Coronary artery (tissue), 2 donors: ENCODE measurements at regions not wholly inside any gene's neighbourhood (a gene's known extent, or its start where the extent isn't known, plus 50 kb on each side); places are given as distances from the start of the nearest gene placed in this dataset.

Experiments used
- DNase-seq: peaks from one replicate; pipeline ENCODE4 v3.0.0-alpha.2; 2017; ENCODE audit warnings: low spot score
- H3K27ac ChIP-seq, 2 donors: fragments of 200-600 bp; sonication (generic); one replicate each; pipeline ENCODE4 v1.5.1; 2016 to 2019
- H3K4me3 ChIP-seq: fragments of 200-600 bp; sonication (generic); 2 replicates; pipeline ENCODE4 v1.5.1; 2016; ENCODE audit warnings: mild to moderate bottlenecking, moderate library complexity
- TF ChIP-seq, protein P1 (sequence below): fragments of 200-600 bp; sonication (generic); IDR thresholded peaks from one replicate; pipeline ENCODE4 v1.5.1; 2019; ENCODE audit warnings: antibody characterized with exemption

DNA sequence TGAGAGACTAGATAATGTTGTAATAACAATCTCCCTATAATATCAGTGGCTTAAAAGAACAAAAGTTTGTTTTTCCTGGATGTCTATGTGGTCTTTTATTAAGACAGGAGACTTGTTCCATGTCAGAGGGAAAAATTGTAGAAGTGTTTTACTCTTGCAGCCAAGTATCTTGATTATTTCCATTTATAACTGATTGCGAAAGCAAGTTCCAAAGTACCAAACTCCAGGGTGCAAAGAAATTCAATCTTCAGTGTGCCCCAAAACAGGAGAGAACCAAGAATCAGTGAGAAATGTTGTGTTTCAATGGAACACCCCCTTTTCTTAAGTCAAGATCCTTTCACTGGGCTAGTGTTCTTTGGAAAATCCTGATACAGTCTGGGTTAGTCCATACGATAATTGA is 624.4 kb upstream of the BCHE start:
- no peak overlapping the region for H3K27ac ChIP-seq
- DNase-seq = no peak
- no peak overlapping the region for H3K4me3 ChIP-seq
- TF ChIP-seq, protein P1, sequence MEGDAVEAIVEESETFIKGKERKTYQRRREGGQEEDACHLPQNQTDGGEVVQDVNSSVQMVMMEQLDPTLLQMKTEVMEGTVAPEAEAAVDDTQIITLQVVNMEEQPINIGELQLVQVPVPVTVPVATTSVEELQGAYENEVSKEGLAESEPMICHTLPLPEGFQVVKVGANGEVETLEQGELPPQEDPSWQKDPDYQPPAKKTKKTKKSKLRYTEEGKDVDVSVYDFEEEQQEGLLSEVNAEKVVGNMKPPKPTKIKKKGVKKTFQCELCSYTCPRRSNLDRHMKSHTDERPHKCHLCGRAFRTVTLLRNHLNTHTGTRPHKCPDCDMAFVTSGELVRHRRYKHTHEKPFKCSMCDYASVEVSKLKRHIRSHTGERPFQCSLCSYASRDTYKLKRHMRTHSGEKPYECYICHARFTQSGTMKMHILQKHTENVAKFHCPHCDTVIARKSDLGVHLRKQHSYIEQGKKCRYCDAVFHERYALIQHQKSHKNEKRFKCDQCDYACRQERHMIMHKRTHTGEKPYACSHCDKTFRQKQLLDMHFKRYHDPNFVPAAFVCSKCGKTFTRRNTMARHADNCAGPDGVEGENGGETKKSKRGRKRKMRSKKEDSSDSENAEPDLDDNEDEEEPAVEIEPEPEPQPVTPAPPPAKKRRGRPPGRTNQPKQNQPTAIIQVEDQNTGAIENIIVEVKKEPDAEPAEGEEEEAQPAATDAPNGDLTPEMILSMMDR = no peak

- TF ChIP-seq, protein P1 = no peak
- Histone ChIP-seq H3K27ac (no peak overlapping the region), H3K4me3 (no peak overlapping the region)
- DNase-seq = no peak
These were observed 620.2 kb upstream of the BCHE start for GRCh38 chr3:166457382-166457781.

DNA sequence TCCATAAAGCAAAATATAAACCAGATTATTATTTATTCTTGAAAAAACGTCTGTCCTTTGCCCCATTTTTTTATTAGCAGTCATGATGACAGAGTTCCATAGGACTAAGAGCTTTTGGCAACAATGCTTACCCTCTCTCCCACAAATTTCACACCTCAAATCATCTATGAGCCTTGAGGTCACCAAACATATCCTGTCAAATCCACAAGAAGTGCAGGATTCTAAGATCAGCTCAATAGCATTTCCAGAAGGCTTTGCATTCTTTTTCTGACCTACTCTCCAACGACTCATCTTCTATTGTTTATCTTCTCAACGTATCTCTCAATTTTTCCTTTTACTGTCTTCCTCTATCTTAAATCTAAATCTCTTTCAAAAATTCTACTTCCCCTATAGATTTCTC is 619.1 kb upstream of the BCHE start:
- Histone ChIP-seq H3K4me3 (no peak overlapping the region), H3K27ac (no peak overlapping the region)
- no peak for DNase-seq
- TF ChIP-seq, protein P1 = no peak

DNA sequence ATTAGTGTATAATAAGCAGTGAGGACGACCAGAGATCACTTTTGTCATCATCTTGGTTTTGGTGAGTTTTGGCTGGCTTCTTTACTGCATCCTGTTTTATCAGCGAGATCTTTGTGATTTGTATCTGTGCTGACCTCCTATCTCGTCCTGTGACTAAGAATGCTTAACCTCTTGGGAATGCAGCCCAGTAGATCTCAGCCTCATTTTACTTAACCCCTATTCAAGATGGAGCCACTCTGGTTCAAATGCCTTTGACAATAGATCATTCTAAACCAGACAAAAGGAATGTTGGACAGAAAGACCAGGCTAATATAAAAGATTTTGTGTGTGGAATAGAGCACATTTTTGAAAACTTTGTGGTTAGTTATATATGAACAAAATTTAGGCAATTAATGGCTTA is 618.5 kb upstream of the BCHE start:
- H3K4me3 ChIP-seq = no peak overlapping the region
- H3K27ac ChIP-seq = no peak overlapping the region
- TF ChIP-seq, protein P1 = no peak
- no peak for DNase-seq

GRCh38 chr3:166453478-166453877 is 616.3 kb upstream of the BCHE start:
- no peak for DNase-seq
- TF ChIP-seq, protein P1 = no peak
- Histone ChIP-seq H3K4me3 (no peak overlapping the region), H3K27ac (no peak overlapping the region)

GRCh38 chr3:166451997-166452396 is 614.8 kb upstream of the BCHE start:
- Histone ChIP-seq H3K27ac (no peak overlapping the region), H3K4me3 (no peak overlapping the region)
- no peak for DNase-seq
- TF ChIP-seq, protein P1 = no peak

DNA sequence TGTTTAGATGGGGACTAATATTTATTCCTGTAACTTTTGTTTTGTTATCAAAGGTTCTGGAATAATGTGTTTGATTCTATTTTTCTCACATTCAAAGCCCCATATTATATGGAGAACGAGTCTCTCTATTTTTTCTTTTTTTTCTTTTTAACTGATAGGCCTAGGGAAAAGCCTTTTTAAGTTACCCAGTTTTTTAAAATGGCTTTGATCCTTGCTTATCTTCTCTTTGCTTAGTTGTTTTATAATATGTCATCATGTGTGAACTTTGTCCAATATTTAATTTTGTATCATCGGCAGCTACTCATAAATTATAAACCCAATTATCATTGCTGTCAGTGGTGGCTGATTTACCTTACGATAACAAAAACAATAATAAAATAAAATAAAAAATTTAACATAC is 610.3 kb upstream of the BCHE start:
- H3K27ac ChIP-seq = no peak overlapping the region
- TF ChIP-seq, protein P1 = no peak
- no peak overlapping the region for H3K4me3 ChIP-seq
- no peak for DNase-seq
